H1 (cell line): ENCODE measurements at regions not wholly inside any gene's neighbourhood (a gene's known extent, or its start where the extent isn't known, plus 50 kb on each side); places are given as distances from the start of the nearest gene placed in this dataset.

Experiments
- BRCA1 ChIP-seq: IDR thresholded peaks from 2 replicates; pipeline ENCODE4 v1.6.1; 2012; ENCODE audit warnings: low read depth, low read length, improper control_type of control experiment
- CHD1 ChIP-seq: IDR thresholded peaks from 2 replicates; pipeline ENCODE4 v1.6.1; 2012; ENCODE audit warnings: low read depth, low read length, improper control_type of control experiment
- CTCF ChIP-seq, 3 experiments: IDR thresholded peaks; 1 replicate in 2 of 3; 2 replicates in 1 of 3; pipeline versions ENCODE4 v1.5.1 to v1.6.1; 2011; ENCODE audit warnings: low read length in 3 of 3, mild to moderate bottlenecking in 3 of 3, inconsistent platforms in 2 of 3, low read depth in 1 of 3, moderate library complexity in 1 of 3; ENCODE audit not compliant: insufficient read depth in 1 of 3; ENCODE audit errors: control extremely low read depth in 1 of 3
- EGR1 ChIP-seq: IDR thresholded peaks from 2 replicates; pipeline ENCODE4 v1.6.1; 2011; ENCODE audit warnings: low read depth, low read length, borderline replicate concordance
- EZH2 ChIP-seq: fragments of 200-600 bp; sonication (generic); IDR thresholded peaks from 2 replicates; pipeline ENCODE4 v1.7.1; 2012; ENCODE audit warnings: low read depth, mild to moderate bottlenecking, moderate library complexity, low read length, inconsistent platforms; ENCODE audit not compliant: severe bottlenecking
- JUND ChIP-seq: IDR thresholded peaks from 2 replicates; pipeline ENCODE4 v1.6.1; 2011; ENCODE audit warnings: mild to moderate bottlenecking, improper control_type of control experiment, low read length
- PHF8 ChIP-seq: fragments of 200-600 bp; sonication (generic); conservative IDR thresholded peaks from 2 replicates; pipeline ENCODE4 v1.7.1; 2012; ENCODE audit warnings: low read depth, mild to moderate bottlenecking, inconsistent platforms, low read length, moderate library complexity
- POLR2A ChIP-seq, 2 experiments: IDR thresholded peaks; 1 replicate in 1 of 2; 2 replicates in 1 of 2; pipeline ENCODE4 v1.6.1; 2011; ENCODE audit warnings: low read depth in 2 of 2, low read length in 2 of 2, mild to moderate bottlenecking in 2 of 2; ENCODE audit errors: control extremely low read depth in 1 of 2
- RAD21 ChIP-seq, 2 experiments: IDR thresholded peaks in 1 of 2; conservative IDR thresholded peaks in 1 of 2; 2 replicates each; pipeline ENCODE4 v1.6.1; 2011; ENCODE audit warnings: low read depth in 2 of 2, low read length in 2 of 2, improper control_type of control experiment in 1 of 2, inconsistent platforms in 1 of 2, mild to moderate bottlenecking in 1 of 2, moderate library complexity in 1 of 2
- SIN3A ChIP-seq, 2 experiments: IDR thresholded peaks in 1 of 2; conservative IDR thresholded peaks in 1 of 2; 2 replicates each; pipeline ENCODE4 v1.6.1; 2011 to 2012; ENCODE audit warnings: low read length in 2 of 2, improper control_type of control experiment in 1 of 2, low read depth in 1 of 2, mild to moderate bottlenecking in 1 of 2
- TBP ChIP-seq: IDR thresholded peaks from 2 replicates; pipeline ENCODE4 v1.6.1; 2011; ENCODE audit warnings: low read depth, low read length, improper control_type of control experiment
- TCF12 ChIP-seq: IDR thresholded peaks from 2 replicates; pipeline ENCODE4 v1.6.1; 2011; ENCODE audit warnings: low read depth, mild to moderate bottlenecking, low read length

- no peak for TF ChIP-seq EZH2
- no peak for TF ChIP-seq PHF8
- TF ChIP-seq TBP, result no peak
- TF ChIP-seq CHD1, result no peak
- no peak for TF ChIP-seq BRCA1
- TF ChIP-seq RAD21 (IDR thresholded peaks at IDR 0.05 in 1 of 2, conservative IDR thresholded peaks at IDR 0.05 in 1 of 2; ENCODE audit: low read depth in 2 of 2, low read length in 2 of 2), result no peak
- TF ChIP-seq POLR2A (IDR thresholded peaks at IDR 0.05; ENCODE audit: control extremely low read depth in 1 of 2, low read depth in 2 of 2, low read length in 2 of 2), result no peak
- no peak for TF ChIP-seq EGR1
- no peak for TF ChIP-seq SIN3A (conservative IDR thresholded peaks at IDR 0.05 in 1 of 2, IDR thresholded peaks at IDR 0.05 in 1 of 2; ENCODE audit: low read depth in 1 of 2, low read length in 2 of 2)
- TF ChIP-seq JUND, result no peak
- TF ChIP-seq TCF12, result no peak
- TF ChIP-seq CTCF (IDR thresholded peaks at IDR 0.05; ENCODE audit: control extremely low read depth in 1 of 3, insufficient read depth in 1 of 3, low read depth in 1 of 3, low read length in 3 of 3), result no peak
These were observed 503.5 kb upstream of the BCHE start for GRCh38 chr3:166340604-166341266.
